WTC11 (cell line): ENCODE measurements at regions not wholly inside any gene's neighbourhood (a gene's known extent, or its start where the extent isn't known, plus 50 kb on each side); places are given as distances from the start of the nearest gene placed in this dataset.

Source experiments
- ATAC-seq: fragments of 200-7000 bp; cut with Tn5 transposase; 2 replicates; pipeline ENCODE4 v1.10.0; 2021; ENCODE audit warnings: mild to moderate bottlenecking, moderate library complexity
- CTCF ChIA-PET: fragments of 300-600 bp; sonication (Branson Sonifier 250); formaldehyde crosslinking; loops from one replicate; lab custom pipeline; 2021; ENCODE audit warnings: antibody characterized with exemption; lab: Charles Lee
- POLR2A ChIA-PET: fragments of 350-600 bp; sonication (Branson Sonifier 250); formaldehyde crosslinking; loops from one replicate; lab custom pipeline; 2021; ENCODE audit warnings: antibody characterized with exemption; lab: Charles Lee
- DNase-seq: peaks from one replicate; pipeline ENCODE4 v3.0.0; 2021; ENCODE audit warnings: low spot score
- H3K27ac Mint-ChIP-seq: 2 replicates; pipeline ENCODE4 v1.8.0; 2021; ENCODE audit warnings: mixed read lengths
- H3K27me3 Mint-ChIP-seq: 2 replicates; pipeline ENCODE4 v1.8.0; 2021; ENCODE audit warnings: low read depth, mild to moderate bottlenecking, moderate library complexity, mixed read lengths
- H3K36me3 Mint-ChIP-seq: 2 replicates; pipeline ENCODE4 v1.8.0; 2021; ENCODE audit warnings: mixed read lengths
- H3K4me1 Mint-ChIP-seq: 2 replicates; pipeline ENCODE4 v1.8.0; 2022; ENCODE audit warnings: mixed read lengths
- H3K4me3 Mint-ChIP-seq: 2 replicates; pipeline ENCODE4 v1.8.0; 2021; ENCODE audit warnings: mild to moderate bottlenecking, moderate library complexity, mixed read lengths
- H3K9me3 Mint-ChIP-seq: 2 replicates; pipeline ENCODE4 v1.8.0; 2021; ENCODE audit warnings: mixed read lengths
- AFF4 ChIP-seq: sonication (generic); formaldehyde crosslinking; IDR thresholded peaks from 2 replicates; pipeline ENCODE4 v1.8.1; 2023; ENCODE audit warnings: mild to moderate bottlenecking, missing genetic modification reagents, borderline replicate concordance
- FOXP1 ChIP-seq: sonication (generic); formaldehyde crosslinking; IDR thresholded peaks from 2 replicates; pipeline ENCODE4 v1.8.0; 2022; ENCODE audit warnings: missing genetic modification reagents, mild to moderate bottlenecking, moderate library complexity, borderline replicate concordance
- HMGA2 ChIP-seq: fragments of 250-450 bp; sonication (Bioruptor Pico); IDR thresholded peaks from 2 replicates; pipeline ENCODE4 v1.4.0; 2021; ENCODE audit warnings: mild to moderate bottlenecking, moderate library complexity
- IRF1 ChIP-seq: sonication (generic); formaldehyde crosslinking; IDR thresholded peaks from 2 replicates; pipeline ENCODE4 v1.8.0; 2023; ENCODE audit warnings: missing genetic modification reagents
- MYBL2 ChIP-seq: sonication (generic); formaldehyde crosslinking; IDR thresholded peaks from 2 replicates; pipeline ENCODE4 v1.8.1; 2023; ENCODE audit warnings: mild to moderate bottlenecking, moderate library complexity, missing genetic modification reagents
- NFYB ChIP-seq: sonication (generic); formaldehyde crosslinking; conservative IDR thresholded peaks from 2 replicates; pipeline ENCODE4 v1.8.0; 2022; ENCODE audit warnings: low read depth, missing genetic modification reagents
- TP53 ChIP-seq: sonication (generic); formaldehyde crosslinking; IDR thresholded peaks from 2 replicates; pipeline ENCODE4 v1.8.1; 2023; ENCODE audit warnings: mild to moderate bottlenecking, missing genetic modification reagents
- ZNF121 ChIP-seq: sonication (generic); formaldehyde crosslinking; IDR thresholded peaks from 2 replicates; pipeline ENCODE4 v1.8.0; 2023; ENCODE audit warnings: missing genetic modification reagents
- ZNF532 ChIP-seq: fragments of 250-450 bp; sonication (Bioruptor Pico); IDR thresholded peaks from 2 replicates; pipeline ENCODE4 v1.9.0; 2021; ENCODE audit warnings: mild to moderate bottlenecking, borderline replicate concordance

- Mint-ChIP-seq H3K4me3 (no peak overlapping the region), H3K36me3 (no peaks in the 10 kb centered on the region), H3K9me3 (no peaks in the 10 kb centered on the region), H3K27ac (peak overlapping the region; percentile 83; the same call in 1 of the 2 replicates)
- no peak for TF ChIP-seq FOXP1 (CRISPR knock-in tag)
- peak; percentile 65; the same call in 1 of the 2 replicates for TF ChIP-seq ZNF121 (CRISPR knock-in tag)
- TF ChIP-seq, all 79 proteins: peak for 1
- DNase-seq (no peak), ATAC-seq (no peak)
- ChIA-PET CTCF (interaction anchor here (1.2 kb wide), 2 partner anchors 22 to 210 kb away, joined by 4 to 5 read pairs; partner anchors contain the start of gene MYCN), POLR2A (no interaction called here)
- no peaks in the 10 kb centered on the region for H3K4me1 Mint-ChIP-seq
- no peaks in the 10 kb centered on the region for H3K27me3 Mint-ChIP-seq
Measured at GRCh38 chr2:16149349-16150243, 209.2 kb downstream of the MYCN start.

GRCh38 chr2:16148632-16149348 is 208.4 kb downstream of the MYCN start:
- no peak for TF ChIP-seq IRF1
- TF ChIP-seq HMGA2 (CRISPR knock-in tag), result peak; percentile 74; the same call in 1 of the 2 replicates
- H3K9me3 Mint-ChIP-seq, result no peaks in the 10 kb centered on the region
- no peaks in the 10 kb centered on the region for H3K36me3 Mint-ChIP-seq
- no peaks in the 10 kb centered on the region for H3K4me1 Mint-ChIP-seq
- ATAC-seq (no peak), DNase-seq (no peak)
- H3K4me3 Mint-ChIP-seq, result no peak overlapping the region
- POLR2A ChIA-PET, result no interaction called here
- peak overlapping the region; percentile 83; the same call in 1 of the 2 replicates for H3K27ac Mint-ChIP-seq
- CTCF ChIA-PET, result interaction anchor here (1.2 kb wide), 1 partner anchor 22 kb away, joined by 4 read pairs; no protein-coding TSS in a partner anchor
- no peaks in the 10 kb centered on the region for H3K27me3 Mint-ChIP-seq

GRCh38 chr2:16142383-16143361 is 202.3 kb downstream of the MYCN start:
- no peak overlapping the region for H3K4me3 Mint-ChIP-seq
- ATAC-seq (no peak), DNase-seq (no peak)
- H3K27me3 Mint-ChIP-seq, result no peaks in the 10 kb centered on the region; the same call in 1 of the 2 replicates
- CTCF ChIA-PET, result no interaction called here
- H3K4me1 Mint-ChIP-seq, result peaks cover 9% of the 10 kb centered on the region
- no peaks in the 10 kb centered on the region for H3K9me3 Mint-ChIP-seq
- no peak for TF ChIP-seq ZNF532 (CRISPR knock-in tag)
- TF ChIP-seq HMGA2 (CRISPR knock-in tag), result peak; percentile 80; the same call in 1 of the 2 replicates
- TF ChIP-seq MYBL2 (CRISPR knock-in tag), result no peak
- TF ChIP-seq AFF4 (CRISPR knock-in tag), result no peak
- TF ChIP-seq NFYB (CRISPR knock-in tag), result no peak
- no peak for TF ChIP-seq TP53 (CRISPR knock-in tag)
- POLR2A ChIA-PET, result interaction anchor here (0.6 kb wide), 1 partner anchor 250 kb away, joined by 3 read pairs; no protein-coding TSS in a partner anchor
- H3K36me3 Mint-ChIP-seq, result no peaks in the 10 kb centered on the region
- no peak overlapping the region for H3K27ac Mint-ChIP-seq
